Fibroblast of the aortic adventitia (primary cell): ENCODE measurements at regions not wholly inside any gene's neighbourhood (a gene's known extent, or its start where the extent isn't known, plus 50 kb on each side); places are given as distances from the start of the nearest gene placed in this dataset.

Experiments
- DNase-seq: peaks from one replicate; pipeline ENCODE4 v3.0.0-alpha.2; 2010; ENCODE audit warnings: low read depth
- H3K4me3 ChIP-seq: 2 replicates; pipeline ENCODE4 v1.5.1; 2011; ENCODE audit warnings: low read depth, mild to moderate bottlenecking, control low read depth, low read length, moderate library complexity
- TF ChIP-seq, protein P1 (sequence below): IDR thresholded peaks from 2 replicates; pipeline ENCODE4 v1.5.1; 2011; ENCODE audit warnings: mild to moderate bottlenecking, low read length, control low read depth, inconsistent platforms; ENCODE audit not compliant: insufficient read depth

DNA sequence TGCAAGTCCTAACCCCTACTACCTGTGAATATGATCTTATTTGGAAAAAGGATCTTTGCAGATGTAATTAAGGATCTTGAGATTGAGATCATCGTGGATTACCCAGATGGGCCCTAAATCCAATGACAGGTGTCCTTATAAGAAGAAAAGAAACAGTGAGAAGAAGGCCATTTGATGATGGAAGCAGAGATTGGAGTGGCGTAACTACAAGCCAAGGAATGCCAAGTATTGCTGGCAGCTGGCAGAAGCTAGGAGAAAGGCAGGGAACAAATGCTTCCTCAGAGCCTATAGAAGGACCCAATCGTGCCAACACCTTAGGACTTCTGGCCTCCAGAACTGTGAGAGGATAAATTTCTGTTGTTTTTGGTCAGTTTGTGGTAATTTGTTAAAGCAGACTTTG, 70.1 kb upstream of the PALM2AKAP2 start:
- DNase-seq: no peak
- H3K4me3 ChIP-seq: no peak overlapping the region
- TF ChIP-seq, protein P1, sequence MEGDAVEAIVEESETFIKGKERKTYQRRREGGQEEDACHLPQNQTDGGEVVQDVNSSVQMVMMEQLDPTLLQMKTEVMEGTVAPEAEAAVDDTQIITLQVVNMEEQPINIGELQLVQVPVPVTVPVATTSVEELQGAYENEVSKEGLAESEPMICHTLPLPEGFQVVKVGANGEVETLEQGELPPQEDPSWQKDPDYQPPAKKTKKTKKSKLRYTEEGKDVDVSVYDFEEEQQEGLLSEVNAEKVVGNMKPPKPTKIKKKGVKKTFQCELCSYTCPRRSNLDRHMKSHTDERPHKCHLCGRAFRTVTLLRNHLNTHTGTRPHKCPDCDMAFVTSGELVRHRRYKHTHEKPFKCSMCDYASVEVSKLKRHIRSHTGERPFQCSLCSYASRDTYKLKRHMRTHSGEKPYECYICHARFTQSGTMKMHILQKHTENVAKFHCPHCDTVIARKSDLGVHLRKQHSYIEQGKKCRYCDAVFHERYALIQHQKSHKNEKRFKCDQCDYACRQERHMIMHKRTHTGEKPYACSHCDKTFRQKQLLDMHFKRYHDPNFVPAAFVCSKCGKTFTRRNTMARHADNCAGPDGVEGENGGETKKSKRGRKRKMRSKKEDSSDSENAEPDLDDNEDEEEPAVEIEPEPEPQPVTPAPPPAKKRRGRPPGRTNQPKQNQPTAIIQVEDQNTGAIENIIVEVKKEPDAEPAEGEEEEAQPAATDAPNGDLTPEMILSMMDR: no peak

- no peak overlapping the region for H3K4me3 ChIP-seq
- TF ChIP-seq, protein P1: no peak
- no peak for DNase-seq
Measured at GRCh38 chr9:109710830-109711229, 69.2 kb upstream of the PALM2AKAP2 start.

GRCh38 chr9:109715344-109715743, 64.7 kb upstream of the PALM2AKAP2 start:
- no peak overlapping the region for H3K4me3 ChIP-seq
- TF ChIP-seq, protein P1: no peak
- no peak for DNase-seq

GRCh38 chr9:109716631-109717030, 63.4 kb upstream of the PALM2AKAP2 start:
- no peak for DNase-seq
- no peak overlapping the region for H3K4me3 ChIP-seq
- TF ChIP-seq, protein P1: no peak

GRCh38 chr9:109717342-109717741, 62.7 kb upstream of the PALM2AKAP2 start:
- no peak for DNase-seq

GRCh38 chr9:109718861-109719260, 61.1 kb upstream of the PALM2AKAP2 start:
- TF ChIP-seq, protein P1: no peak
- no peak for DNase-seq
- no peak overlapping the region for H3K4me3 ChIP-seq

More at GRCh38 chr9:109717342-109717741, 62.7 kb upstream of the PALM2AKAP2 start:
- no peak overlapping the region for H3K4me3 ChIP-seq
- TF ChIP-seq, protein P1: no peak

GRCh38 chr9:109721001-109721400, 59.0 kb upstream of the PALM2AKAP2 start:
- no peak for DNase-seq
- no peak overlapping the region for H3K4me3 ChIP-seq
- TF ChIP-seq, protein P1: no peak
